Left ventricle myocardium inferior (tissue), 1 donor: ENCODE measurements at regions not wholly inside any gene's neighbourhood (a gene's known extent, or its start where the extent isn't known, plus 50 kb on each side); places are given as distances from the start of the nearest gene placed in this dataset.

Source experiments
- DNase-seq: peaks from one replicate; pipeline ENCODE4 v3.0.0-alpha.2; 2020
- H3K27ac ChIP-seq: fragments of 200-600 bp; replicated peaks from 2 replicates; pipeline ENCODE4 v1.8.0; 2021
- H3K27me3 ChIP-seq: fragments of 200-600 bp; 2 replicates; pipeline ENCODE4 v1.8.0; 2021; ENCODE audit warnings: low read depth
- H3K36me3 ChIP-seq: fragments of 200-600 bp; 2 replicates; pipeline ENCODE4 v1.8.0; 2021
- H3K4me1 ChIP-seq: fragments of 200-600 bp; 2 replicates; pipeline ENCODE4 v1.8.0; 2021
- H3K4me3 ChIP-seq: fragments of 200-600 bp; 2 replicates; pipeline ENCODE4 v1.8.0; 2021; ENCODE audit warnings: mild to moderate bottlenecking, moderate library complexity
- H3K9me3 ChIP-seq: fragments of 200-600 bp; replicated peaks from 2 replicates; pipeline ENCODE4 v1.8.0; 2021
- CTCF ChIP-seq: fragments of 200-600 bp; IDR thresholded peaks from 2 replicates; pipeline ENCODE4 v1.8.0; 2021; ENCODE audit warnings: antibody characterized with exemption, mild to moderate bottlenecking, borderline replicate concordance
- intact Hi-C: fragments of 100-400 bp; cut with micrococcal nuclease; formaldehyde crosslinking; loops from one replicate; pipeline ENCODE4 v1.11.0; 2022
- donor health status: DM: no; HTN: yes; CAD: no; lungs with severe emphysema.

GRCh38 chr22:48591286-48592065 is 1236.2 kb downstream of the BRD1 start:
- Histone ChIP-seq H3K36me3 (no peaks in the 10 kb centered on the region), H3K9me3 (no peaks in the 10 kb centered on the region), H3K4me3 (no peak overlapping the region), H3K27me3 (peaks cover 87% of the 10 kb centered on the region), H3K27ac (no peak overlapping the region), H3K4me1 (no peaks in the 10 kb centered on the region)
- no peak for TF ChIP-seq CTCF
- DNase-seq = no peak
- intact Hi-C loops = no loop called here

- H3K27me3 ChIP-seq = peaks cover 94% of the 10 kb centered on the region
- H3K4me3 ChIP-seq = no peak overlapping the region
- no peaks in the 10 kb centered on the region for H3K36me3 ChIP-seq
- no peak for TF ChIP-seq CTCF
- intact Hi-C loops = no loop called here
- no peak for DNase-seq
- no peak overlapping the region for H3K27ac ChIP-seq
- no peaks in the 10 kb centered on the region for H3K9me3 ChIP-seq
- H3K4me1 ChIP-seq = no peaks in the 10 kb centered on the region
Observed at GRCh38 chr22:48589901-48590300, 1237.8 kb downstream of the BRD1 start.

GRCh38 chr22:48588878-48589450 is 1238.7 kb downstream of the BRD1 start:
- no peaks in the 10 kb centered on the region for H3K36me3 ChIP-seq
- DNase-seq = no peak
- peaks cover 96% of the 10 kb centered on the region for H3K27me3 ChIP-seq
- no peak for TF ChIP-seq CTCF
- H3K4me3 ChIP-seq = no peak overlapping the region
- H3K27ac ChIP-seq = no peak overlapping the region
- H3K9me3 ChIP-seq = no peaks in the 10 kb centered on the region
- H3K4me1 ChIP-seq = no peaks in the 10 kb centered on the region
- intact Hi-C loops = no loop called here

- no peak for DNase-seq
- intact Hi-C loops = no loop called here
- Histone ChIP-seq H3K27ac (no peak overlapping the region), H3K4me3 (no peak overlapping the region), H3K36me3 (no peaks in the 10 kb centered on the region), H3K4me1 (no peaks in the 10 kb centered on the region), H3K27me3 (peaks cover 94% of the 10 kb centered on the region), H3K9me3 (no peaks in the 10 kb centered on the region)
- no peak for TF ChIP-seq CTCF
Observed at GRCh38 chr22:48588151-48588877, 1239.4 kb downstream of the BRD1 start.

DNA sequence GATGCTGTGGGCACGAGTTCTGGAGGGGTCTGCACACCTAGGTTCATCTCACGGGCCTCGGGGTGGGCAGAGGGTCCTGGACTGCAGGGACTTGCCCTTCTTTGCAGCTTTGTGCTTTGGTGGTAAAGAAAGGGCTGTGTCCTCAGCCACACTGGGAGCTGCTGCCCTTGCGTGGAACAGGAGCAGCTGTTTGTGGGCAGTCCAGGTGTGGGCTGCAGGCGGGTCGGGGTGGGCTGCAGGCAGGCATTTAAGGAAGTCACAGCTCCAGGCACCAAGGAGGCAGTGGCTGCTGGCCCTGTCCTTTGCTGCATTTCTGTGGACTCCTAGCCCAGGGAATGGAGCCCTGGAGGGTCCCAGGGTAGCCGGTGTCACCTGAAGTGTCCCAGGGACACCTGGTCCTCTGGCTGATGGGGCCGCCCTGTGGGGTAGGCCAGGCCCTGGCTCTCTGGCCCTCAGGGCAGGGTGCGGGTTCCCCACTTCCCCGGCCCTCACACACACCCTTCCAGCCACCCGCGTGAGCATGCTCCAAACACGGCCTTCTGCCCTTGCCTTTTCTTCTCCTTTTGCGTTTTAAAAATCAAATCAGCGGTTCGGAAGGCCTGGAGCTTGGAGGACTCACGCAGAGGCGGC is 1240.3 kb downstream of the BRD1 start:
- TF ChIP-seq CTCF = no peak
- Histone ChIP-seq H3K4me3 (no peak overlapping the region), H3K4me1 (no peaks in the 10 kb centered on the region), H3K9me3 (no peaks in the 10 kb centered on the region), H3K27me3 (peaks cover 87% of the 10 kb centered on the region), H3K36me3 (no peaks in the 10 kb centered on the region), H3K27ac (no peak overlapping the region)
- no peak for DNase-seq
- intact Hi-C loops = no loop called here
